ELR (cell line): ENCODE measurements at regions not wholly inside any gene's neighbourhood (a gene's known extent, or its start where the extent isn't known, plus 50 kb on each side); places are given as distances from the start of the nearest gene placed in this dataset.
A peak's percentile ranks its signal among the peaks of the same experiment; 100 is the strongest.

Experiments used
- DNase-seq: peaks from one replicate; pipeline ENCODE4 v3.0.0-alpha.2; 2015; ENCODE audit warnings: low read depth

DNA sequence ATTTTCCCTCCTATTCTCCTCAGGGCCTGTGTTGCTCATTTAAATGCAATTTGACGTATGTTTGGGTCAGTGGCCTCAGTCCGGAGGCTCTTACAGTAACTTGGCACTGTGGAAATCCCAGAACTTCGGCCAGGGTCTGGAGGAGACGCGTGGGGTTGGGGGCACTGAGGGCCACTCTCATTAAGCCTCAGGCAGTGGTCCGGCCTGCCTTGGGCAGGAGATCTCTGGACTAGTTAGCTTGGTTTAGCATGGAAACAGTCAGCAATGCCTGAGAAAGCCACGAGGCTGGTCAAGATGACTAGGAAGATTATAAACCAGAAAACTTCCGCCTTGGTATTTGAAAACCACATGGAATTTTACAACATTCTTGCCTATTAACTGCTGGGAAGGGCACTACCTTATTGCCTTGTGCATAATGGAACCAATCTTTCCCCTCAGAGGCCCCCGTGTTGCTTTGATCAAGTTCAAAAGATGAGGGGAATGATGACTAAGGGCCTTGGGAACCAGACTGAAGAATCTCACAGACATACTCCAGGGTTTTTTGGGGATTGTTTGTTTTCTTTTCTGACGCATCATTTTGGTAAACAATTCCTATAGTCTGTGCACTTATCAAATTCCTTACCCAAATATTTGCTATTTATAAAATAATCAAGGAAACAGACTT, 206.0 kb upstream of the PREP start:
- DNase-seq = peak; percentile 99

DNA sequence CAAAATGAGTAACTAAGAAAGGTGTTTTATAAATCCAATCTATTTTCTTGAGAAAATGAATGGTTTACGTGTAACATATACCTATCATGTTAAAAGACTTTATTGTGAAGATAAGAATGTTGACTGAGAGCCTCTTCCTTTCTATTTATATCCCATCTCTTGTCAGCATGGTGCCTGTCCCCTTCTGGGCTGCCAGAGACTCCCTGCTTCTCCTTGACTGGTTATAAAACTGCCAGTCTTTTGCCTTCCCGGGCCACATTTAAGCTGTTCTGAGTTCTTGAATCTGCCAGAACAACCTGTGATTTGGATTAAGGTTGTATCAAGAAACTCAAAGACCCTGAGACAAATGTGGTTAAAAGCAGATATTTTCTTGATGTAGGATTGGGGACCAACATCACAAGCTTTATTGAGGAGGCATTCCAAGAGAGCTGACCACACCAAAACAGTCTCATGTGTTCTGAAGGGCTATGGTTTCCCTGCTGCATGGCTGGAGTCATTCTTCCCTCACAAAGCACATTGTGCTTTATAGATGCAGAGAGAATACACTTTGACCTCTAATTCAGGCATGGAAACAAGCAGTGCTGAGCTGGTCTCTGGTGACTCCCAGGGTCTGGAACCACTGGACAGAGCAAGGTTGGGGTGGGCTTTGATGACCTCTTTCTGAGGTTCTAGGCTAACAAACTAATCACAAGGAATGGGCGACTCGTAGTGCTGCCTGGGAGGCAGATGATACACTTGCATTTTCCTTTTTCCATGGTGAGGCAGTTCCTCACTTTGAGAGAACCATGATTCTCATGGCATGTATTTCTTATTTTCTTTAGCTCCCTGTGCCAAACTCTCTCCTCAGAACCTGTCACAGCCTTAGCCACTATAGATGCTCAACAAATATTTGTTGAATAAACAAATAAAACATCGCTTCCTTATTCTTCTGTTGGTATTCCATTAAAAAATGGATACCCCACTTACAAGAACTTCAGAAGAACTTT, 205.0 kb upstream of the PREP start:
- peak; percentile 10 for DNase-seq

DNA sequence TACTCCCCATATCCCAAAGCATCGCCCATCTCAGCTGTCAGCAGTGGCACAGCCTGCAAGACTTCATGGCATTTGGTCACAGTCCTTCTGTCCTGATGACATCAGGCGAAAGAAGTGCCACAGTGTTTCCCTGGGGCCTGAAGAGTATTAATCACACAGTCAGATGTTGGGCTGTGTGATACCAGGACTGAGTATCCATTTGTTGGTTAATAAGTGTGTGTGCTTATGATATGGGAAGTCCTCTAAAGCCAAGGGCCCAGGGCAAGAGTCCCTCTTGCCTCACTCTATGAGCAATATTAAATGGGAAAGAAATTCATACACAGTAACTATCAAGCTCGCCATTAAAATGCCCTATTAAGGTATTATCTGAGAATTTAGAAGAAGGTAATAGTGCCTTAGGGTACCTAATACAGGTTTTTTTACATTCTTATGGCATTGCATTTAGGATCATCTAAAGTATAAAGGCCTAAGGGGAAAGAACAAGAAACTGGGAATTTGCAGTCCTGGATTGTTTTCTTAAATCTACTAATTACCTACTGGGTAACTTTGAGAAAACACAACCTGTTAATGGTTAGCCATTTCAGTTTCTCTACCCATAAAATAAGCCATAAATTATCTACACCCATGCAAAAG, 204.1 kb upstream of the PREP start:
- DNase-seq = peak; percentile 21

DNA sequence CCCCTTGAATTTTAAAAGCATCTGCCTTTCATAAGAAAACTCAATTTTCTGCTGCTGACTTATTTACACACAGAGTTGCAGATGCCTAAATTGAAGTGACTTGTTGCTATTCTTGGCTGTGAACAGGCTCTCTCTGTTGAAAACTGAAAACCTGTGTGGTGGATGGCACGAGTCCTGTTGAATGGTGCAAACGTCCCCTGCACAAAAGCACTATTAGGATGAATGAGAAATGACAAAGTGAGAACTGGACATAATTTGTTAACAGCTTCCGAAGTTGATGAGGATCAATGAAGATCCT, 201.7 kb upstream of the PREP start:
- no peak for DNase-seq

DNA sequence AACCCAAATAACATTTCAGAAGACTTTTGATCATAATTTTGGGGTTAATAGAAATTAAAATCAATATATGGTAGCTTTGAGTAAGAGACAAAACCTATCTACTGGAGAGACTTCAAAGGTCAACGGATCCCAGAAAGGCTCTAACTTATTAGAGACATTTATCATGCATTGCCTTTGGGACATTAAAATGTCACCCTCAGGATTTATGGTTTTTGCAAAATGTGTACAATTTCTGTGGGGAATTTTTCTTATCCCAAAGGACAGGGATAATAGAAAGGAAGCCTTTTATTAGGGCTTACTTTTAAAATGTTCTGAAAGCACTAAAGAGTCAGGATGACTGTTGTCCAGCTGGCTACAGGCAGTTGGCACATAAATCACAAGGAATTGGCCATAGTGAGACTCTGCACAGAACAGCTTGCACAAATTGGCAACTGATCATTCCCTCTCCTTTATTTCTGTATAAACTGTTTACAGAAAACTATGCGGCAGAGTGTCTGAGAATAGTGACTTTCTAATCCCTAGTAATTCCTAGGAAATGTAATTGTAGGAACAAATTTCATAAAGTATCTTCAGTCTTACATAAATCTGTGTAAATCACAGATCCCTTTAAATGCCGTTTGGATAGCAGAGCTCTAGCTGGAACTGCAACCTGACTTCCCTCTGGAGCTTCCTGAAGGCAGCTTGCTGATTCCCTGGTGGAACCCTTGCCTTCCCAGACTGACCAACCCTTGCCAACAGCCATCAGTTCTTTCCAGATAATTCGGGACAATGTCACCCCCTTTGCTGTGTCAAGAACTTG, 201.1 kb upstream of the PREP start:
- no peak for DNase-seq

DNA sequence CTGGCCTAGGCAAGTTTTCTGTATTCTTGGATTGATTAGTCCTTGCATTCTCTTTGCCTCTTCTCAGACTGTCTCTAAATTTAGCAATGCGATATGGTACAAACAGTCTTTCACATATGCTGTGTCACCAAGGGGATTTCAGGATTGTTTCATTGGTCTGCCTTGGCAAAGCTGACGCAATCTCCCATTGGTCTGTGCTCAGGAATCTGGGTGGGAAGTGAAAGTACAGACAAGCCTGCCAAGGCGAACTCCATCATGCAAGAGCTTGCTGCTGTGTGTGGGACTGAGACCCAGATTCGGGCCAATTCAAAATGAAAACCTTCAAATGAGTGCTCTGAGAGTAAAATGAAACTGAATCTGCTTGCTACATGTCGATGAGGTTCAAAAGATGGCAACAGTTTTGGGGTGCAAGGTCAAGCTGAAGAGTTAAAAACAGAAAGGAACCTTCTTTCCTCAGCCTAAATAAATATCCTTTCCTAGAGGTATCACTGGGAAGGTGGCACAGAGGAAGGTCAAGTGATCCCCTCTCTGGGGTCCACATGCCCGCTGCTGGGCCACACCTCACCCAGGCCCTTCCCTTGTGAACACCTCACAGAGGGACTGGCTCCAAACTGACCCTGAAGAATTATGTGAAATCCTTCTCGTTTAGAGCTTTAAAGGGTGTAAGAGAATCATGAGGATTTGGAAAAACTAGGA, 198.8 kb upstream of the PREP start:
- peak; percentile 95 for DNase-seq

DNA sequence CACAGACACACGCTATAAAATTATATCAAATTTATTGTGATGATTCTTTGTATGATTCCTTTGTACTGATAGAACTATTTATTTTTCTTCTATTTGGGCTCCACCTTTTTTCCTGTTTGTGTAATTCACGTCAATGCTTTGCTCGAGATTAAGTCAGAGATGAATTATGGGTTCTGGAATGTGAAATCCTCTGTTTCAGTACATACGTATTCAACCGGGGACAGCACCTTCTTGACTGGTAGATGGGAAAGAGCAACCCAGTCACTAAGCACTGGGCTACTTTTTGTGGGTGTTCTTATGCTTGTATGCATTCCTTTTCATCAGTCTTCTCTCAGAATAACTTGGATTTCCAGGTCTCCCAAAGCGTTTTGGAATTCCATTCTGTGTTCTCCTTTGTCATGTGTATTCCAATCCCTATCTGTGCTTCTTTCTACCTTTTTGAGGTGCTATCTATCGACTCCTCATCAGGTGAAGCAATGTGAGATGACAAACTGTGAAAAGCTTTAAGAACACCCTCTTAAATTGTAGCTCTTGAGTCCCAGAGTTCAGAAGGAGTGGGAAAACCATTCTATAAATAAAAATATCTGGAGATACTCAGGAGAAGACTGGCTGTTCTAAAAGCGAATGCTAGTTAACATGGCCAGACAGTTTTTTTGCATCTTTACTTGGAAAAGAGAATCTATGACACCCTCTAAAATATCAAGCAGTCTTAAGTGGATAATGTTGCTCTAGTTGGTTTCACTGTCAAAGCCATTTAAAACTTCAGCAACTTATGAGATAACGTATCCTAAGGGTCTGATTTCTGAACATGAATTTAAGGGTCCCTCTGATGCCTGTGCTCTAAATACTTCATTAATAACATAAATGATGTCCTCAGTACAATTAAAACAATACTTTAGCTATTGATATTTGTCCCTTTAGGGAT, 197.7 kb upstream of the PREP start:
- peak; percentile 95 for DNase-seq

DNA sequence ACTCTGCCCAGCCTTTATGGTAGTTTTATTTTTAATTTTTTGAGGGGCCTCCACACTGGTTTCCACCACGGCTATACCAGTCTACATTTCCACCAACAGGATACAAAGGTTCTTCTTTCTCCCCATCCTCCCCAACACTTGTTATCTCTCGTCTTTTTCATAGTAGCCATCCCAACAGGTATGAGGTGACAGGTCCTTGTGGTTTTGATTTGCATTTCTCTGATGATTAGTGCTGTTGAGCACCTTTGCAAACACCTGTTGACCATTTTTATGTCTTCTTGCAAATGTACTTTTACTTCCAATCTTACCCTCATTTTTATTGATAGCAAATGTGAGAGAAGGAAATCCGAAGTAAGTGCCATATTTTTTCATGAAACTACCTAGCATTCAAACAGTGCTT, 195.4 kb upstream of the PREP start:
- no peak for DNase-seq

DNA sequence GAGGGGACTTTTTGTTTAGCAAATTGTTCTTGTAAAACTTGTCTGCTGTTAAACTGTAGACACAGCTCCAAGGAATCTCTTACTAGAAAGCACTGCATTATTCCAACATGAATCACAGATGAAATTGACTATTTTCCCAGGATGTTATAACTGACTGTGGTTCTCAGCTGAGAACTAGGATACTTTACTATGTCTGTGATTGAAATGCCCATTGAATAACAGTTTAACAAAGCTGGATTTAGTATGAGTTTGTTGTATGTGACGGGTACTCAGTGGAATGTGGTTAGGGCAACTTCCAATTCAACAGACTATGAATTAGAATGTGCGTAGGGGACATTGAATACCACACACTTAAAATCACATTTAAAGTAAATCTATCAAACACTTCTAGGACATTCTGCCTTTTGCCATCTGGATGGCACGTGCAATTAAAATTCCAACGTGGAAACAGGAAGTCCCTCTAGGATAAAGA, 193.4 kb upstream of the PREP start:
- peak; percentile 98 for DNase-seq

DNA sequence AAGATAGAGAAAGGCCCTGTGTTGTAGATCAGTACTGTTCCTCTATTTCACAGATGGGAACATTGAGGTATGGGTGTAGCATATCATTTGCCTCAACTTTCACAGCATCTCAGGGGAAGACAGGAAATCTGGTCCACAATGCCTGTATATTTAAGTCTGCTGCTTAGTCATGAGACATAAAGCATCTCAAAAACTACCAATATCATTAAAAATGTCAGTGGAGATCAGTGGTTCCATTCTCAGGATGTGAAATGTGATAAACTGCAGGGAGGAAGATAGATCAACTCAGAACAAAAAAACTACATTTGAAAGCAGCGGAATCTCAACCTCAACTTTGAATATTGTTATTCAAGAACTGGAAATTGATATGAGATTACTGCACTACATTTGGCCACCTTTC, 192.9 kb upstream of the PREP start:
- peak; percentile 71 for DNase-seq

DNA sequence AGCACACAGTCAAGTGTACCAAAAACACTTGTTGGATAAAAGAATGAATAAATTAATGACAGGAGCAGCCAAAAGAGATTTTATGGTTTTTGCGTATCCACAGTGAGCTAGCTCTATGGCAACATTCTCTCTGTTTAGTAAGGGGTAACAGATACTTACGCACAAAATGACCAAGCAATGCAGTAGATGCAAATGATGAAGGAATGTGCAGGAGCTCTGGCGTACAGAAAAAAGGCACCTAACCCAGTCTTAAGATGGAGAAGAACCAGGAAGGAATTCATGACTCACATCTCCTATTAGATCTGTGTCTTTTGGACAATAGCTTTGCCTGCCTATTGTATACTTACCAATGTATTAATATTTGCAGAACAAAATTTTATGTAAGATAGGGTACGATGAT, 191.9 kb upstream of the PREP start:
- peak; percentile 94 for DNase-seq

DNA sequence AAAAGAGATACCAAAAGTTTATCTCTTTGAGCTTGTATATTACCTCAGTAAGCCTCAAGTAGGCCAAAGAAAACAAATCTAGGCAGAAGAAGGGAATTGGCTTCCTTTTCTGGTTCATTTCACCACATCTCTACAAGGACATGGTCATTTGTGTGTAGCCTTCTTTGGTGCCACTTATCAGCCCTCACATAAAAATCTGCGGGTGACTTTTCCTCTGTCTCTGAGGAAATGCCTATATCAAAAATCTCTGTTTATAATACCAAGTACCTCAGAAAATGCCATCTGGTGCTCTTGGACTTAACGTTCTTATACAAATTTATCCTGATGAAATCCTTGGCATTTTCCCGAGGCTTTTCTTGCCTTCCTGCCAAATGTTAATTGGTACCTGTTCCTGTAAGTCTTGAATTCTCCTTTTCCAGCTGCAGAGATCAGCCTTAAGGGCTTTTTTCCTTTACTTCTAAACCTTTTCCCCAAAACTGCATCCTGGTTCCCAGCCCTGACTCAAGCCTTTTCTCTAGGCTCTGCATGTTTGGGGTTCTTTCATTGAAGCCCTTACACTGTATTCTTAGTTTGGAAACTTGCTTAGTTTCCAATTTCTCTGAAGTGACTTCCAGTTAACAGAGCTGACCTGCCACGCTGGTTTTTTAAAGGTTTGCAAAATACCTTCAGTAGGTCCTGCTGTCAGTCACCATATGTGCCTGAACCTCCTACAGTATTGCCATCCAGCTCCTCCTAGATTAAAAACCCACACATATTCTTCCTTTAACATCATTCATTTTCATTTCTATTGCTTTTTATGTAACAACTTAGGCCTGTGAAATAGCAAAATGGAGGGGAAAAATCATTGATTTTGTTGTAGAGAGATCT, 191.2 kb upstream of the PREP start:
- no peak for DNase-seq

DNA sequence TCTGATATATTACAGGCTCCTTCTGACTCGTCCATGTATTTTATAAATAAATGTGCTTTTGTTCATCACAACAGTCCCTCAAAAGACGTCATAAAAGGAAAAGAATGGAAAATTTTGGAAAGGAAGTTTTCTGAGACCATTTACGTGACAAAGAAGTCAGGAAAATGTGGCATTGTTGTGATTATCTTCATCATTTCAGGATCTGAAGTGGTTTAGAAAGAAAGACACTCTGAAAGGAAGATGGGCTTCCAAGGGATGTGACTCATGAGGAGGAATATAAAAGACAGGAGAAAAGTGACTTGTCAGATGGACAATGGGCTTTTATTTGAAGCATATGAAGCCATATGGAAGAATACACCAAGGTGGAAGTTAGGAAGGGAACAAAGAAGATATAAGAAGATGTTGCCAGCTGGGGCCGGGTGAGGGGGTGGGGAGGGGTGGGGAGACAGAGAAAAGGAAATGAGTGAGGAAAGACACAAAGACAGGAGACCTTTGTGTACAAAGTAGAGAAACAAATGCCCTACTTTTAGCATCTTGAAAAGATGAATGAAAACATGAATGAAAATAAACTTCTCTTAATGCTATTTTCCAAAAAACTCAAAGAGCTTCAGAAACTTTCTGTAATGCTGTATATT, 190.3 kb upstream of the PREP start:
- DNase-seq = peak; percentile 85

DNA sequence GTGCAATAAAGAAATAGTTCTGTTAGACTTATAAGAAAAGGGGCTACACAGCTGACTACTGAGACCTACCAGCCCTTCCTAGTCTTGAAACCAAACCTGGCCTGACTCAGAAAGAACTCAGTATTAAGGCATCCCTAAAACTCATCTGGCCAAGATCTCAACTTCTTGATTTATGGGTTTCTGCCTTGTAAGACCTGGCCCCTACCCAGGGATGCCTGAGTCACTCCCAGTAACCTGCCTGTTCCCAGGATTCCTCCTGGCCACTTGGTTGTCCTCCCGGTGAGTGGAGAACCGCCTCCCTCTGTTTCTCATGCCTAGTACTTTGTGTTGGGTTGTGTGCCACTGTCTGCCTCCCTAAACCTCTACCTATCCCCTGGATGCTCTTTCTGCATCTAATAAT, 189.4 kb upstream of the PREP start:
- DNase-seq = peak; percentile 98

DNA sequence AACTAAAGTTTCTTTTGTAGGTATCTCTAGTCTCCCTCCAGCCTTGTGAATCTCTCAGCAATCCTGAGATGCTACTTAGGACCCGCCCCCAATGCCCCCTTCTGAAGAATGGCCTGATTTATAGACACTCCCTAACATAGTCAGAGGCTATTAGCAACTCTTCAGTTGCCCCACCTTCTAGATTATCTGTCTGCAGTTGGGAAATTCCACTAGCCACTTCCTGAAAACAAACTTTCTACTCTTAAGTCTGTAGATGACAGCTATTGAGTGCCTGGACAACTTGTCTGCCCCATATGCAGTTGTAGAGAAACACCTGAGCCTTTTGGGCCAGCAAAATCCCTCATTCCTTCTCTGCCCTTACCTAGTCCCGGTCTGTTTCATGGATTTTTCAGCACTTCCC, 188.2 kb upstream of the PREP start:
- DNase-seq = peak; percentile 82

DNA sequence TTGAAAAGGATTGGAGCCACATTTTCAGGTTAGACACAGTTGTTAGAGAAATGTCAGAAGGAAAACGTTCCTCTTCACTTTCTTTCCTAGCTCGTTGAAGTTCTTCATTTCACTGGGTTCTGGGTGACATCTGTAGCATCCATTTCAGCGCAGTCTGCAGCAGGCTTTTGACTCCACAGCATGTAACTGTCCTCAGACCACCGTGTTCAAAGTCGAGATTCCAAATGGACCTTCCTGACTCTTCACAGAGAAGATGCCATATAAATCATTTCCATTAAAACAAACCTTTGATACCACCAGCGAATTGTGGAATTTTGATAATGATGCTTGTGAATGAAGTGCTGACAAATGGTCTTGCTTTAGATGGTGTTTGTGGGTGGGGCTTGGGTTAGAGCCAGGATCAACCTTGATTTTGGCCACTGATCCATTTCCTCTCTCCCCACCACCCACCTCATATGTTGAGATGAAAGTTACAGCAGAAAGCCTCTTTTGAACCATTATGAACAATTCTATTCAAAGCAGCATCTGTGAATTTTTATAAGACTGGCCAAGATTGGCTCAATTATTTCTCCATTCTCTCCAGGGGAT, 185.3 kb upstream of the PREP start:
- DNase-seq = no peak

DNA sequence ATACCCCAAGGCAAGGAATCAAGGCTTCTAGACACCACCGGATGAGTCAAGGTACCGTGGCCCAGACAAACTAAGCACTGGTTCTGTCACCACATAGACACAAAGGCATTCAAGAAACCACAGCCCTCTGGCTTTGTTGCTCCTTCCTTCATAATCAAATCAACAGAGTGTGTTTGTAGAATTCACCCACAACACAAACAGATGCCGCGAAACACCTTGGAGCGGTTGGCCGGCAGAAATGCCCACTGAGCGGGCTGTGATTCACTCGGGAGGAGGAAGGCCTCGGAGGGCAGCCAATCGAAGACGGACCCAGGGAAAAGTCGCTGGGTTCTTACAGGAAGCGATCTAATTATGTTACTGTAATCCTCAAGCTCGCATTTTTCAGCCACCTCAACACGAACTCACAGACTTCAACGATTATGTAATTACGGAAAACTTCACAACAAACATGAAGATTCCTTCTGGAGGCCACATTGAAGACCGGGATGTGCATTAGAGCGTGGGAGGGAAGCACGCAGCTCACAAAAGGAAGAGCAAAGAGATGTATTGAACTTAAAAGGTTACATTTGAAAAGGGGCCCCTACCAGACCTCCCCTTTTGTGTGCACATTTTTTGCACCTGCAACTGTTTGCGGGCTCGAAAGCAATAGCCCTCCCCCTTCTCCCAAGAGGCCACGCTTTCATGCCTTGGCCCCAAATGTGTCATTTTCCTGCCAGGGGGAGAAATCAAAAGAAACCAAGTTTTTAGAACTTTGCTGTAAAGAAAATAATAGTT, 184.7 kb upstream of the PREP start:
- peak; percentile 98 for DNase-seq
